Neural progenitor cell (in vitro differentiated cells): ENCODE measurements at regions not wholly inside any gene's neighbourhood (a gene's known extent, or its start where the extent isn't known, plus 50 kb on each side); places are given as distances from the start of the nearest gene placed in this dataset.
"Not testable (repeated sequence)": the region's sequence is repeated elsewhere in the genome, so short reads cannot be mapped to it uniquely, and the experiment has no call there.

Source experiments
- DNase-seq: peaks from one replicate; pipeline ENCODE4 v3.0.0-alpha.2; 2016; ENCODE audit warnings: low spot score
- H2AFZ ChIP-seq: fragments of 200-600 bp; sonication (generic); replicated peaks from 2 replicates; pipeline ENCODE4 v1.6.1; 2016; ENCODE audit warnings: antibody characterized with exemption
- H3F3A ChIP-seq: fragments of 200-600 bp; sonication (generic); 2 replicates; pipeline ENCODE4 v1.6.1; 2016; ENCODE audit warnings: antibody characterized with exemption, low read depth
- H3K27ac ChIP-seq: fragments of 200-600 bp; sonication (generic); 2 replicates; pipeline ENCODE4 v1.5.1; 2016; ENCODE audit warnings: mild to moderate bottlenecking
- H3K27me3 ChIP-seq: fragments of 200-600 bp; sonication (generic); 2 replicates; pipeline ENCODE4 v1.6.1; 2016; ENCODE audit warnings: mild to moderate bottlenecking, moderate library complexity
- H3K36me3 ChIP-seq: fragments of 200-600 bp; sonication (generic); 2 replicates; pipeline ENCODE4 v1.5.1; 2016
- H3K4me1 ChIP-seq: fragments of 200-600 bp; sonication (generic); 2 replicates; pipeline ENCODE4 v1.6.1; 2016; ENCODE audit warnings: mixed run types
- H3K4me2 ChIP-seq: fragments of 200-600 bp; sonication (generic); 2 replicates; pipeline ENCODE4 v1.6.1; 2016
- H3K4me3 ChIP-seq: fragments of 200-600 bp; sonication (generic); 2 replicates; pipeline ENCODE4 v1.5.1; 2016
- H3K79me2 ChIP-seq: fragments of 200-600 bp; sonication (generic); 2 replicates; pipeline ENCODE4 v1.6.1; 2016; ENCODE audit warnings: low read depth
- H3K9ac ChIP-seq: fragments of 200-600 bp; sonication (generic); 2 replicates; pipeline ENCODE4 v1.6.1; 2016
- H3K9me3 ChIP-seq: fragments of 200-600 bp; sonication (generic); 2 replicates; pipeline ENCODE4 v1.5.1; 2016; ENCODE audit warnings: low read depth
- H4K20me1 ChIP-seq: fragments of 200-600 bp; sonication (generic); 2 replicates; pipeline ENCODE4 v1.6.1; 2016; ENCODE audit warnings: low read depth
- H3K27ac Mint-ChIP-seq: 3 replicates; pipeline ENCODE4 v1.8.0; 2021; ENCODE audit warnings: mixed read lengths
- H3K27me3 Mint-ChIP-seq: 2 replicates; pipeline ENCODE4 v1.8.0; 2022; ENCODE audit warnings: low read depth, mild to moderate bottlenecking, inconsistent platforms, moderate library complexity, mixed read lengths; ENCODE audit not compliant: insufficient read depth
- H3K36me3 Mint-ChIP-seq: 3 replicates; pipeline ENCODE4 v1.8.0; 2021; ENCODE audit warnings: mixed read lengths
- H3K4me1 Mint-ChIP-seq: 3 replicates; pipeline ENCODE4 v1.8.0; 2021; ENCODE audit warnings: mixed read lengths
- H3K4me3 Mint-ChIP-seq: 3 replicates; pipeline ENCODE4 v1.8.0; 2021; ENCODE audit warnings: mild to moderate bottlenecking, moderate library complexity, mixed read lengths
- H3K9me3 Mint-ChIP-seq: 3 replicates; pipeline ENCODE4 v1.8.0; 2020; ENCODE audit warnings: mixed read lengths
- EZH2 ChIP-seq: fragments of 200-600 bp; sonication (generic); IDR thresholded peaks from 2 replicates; pipeline ENCODE4 v1.6.1; 2017; ENCODE audit warnings: antibody characterized with exemption, mild to moderate bottlenecking, moderate library complexity
- EZH2phosphoT487 ChIP-seq: fragments of 200-600 bp; sonication (generic); IDR thresholded peaks from 2 replicates; pipeline ENCODE4 v1.6.1; 2017; ENCODE audit warnings: antibody characterized with exemption
- TF ChIP-seq, protein P1 (sequence below): fragments of 200-600 bp; sonication (generic); IDR thresholded peaks from 2 replicates; pipeline ENCODE4 v1.5.1; 2017; ENCODE audit warnings: antibody characterized with exemption, mild to moderate bottlenecking

DNA sequence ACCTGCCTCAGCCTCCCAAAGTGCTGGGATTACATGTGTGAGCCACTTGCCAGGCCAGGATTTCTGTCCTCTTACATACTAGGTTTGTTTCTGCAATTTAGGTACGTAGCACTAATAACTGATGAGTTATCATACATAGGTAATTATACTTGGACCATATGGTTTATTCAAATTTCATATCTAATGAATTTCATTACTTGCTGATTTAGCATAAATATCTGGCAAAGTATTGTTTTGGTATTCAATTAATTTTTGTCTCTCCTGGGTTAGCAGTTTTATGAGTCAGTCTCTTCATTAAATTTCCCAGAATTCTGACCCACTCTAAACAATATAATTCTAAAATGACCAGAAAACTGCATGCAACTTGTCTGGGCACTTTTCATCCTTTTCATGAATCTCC lies 2146.5 kb downstream of the TP53TG3F start:
- Histone ChIP-seq H3K4me2 (no peak overlapping the region), H3K4me1 (no peaks in the 10 kb centered on the region), H3K79me2 (no peaks in the 10 kb centered on the region), H3F3A (no peaks in the 10 kb centered on the region), H3K27me3 (no peaks in the 10 kb centered on the region), H3K9ac (no peak overlapping the region), H2AFZ (no peak overlapping the region), H3K9me3 (peaks cover 23% of the 10 kb centered on the region), H3K36me3 (no peaks in the 10 kb centered on the region), H4K20me1 (no peaks in the 10 kb centered on the region), H3K4me3 (no peak overlapping the region), H3K27ac (no peak overlapping the region)
- no peak for DNase-seq
- H3K27ac Mint-ChIP-seq: no peak overlapping the region
- H3K9me3 Mint-ChIP-seq: peaks cover 12% of the 10 kb centered on the region
- TF ChIP-seq EZH2: no peak
- H3K4me1 Mint-ChIP-seq: no peaks in the 10 kb centered on the region
- H3K27me3 Mint-ChIP-seq: no peaks in the 10 kb centered on the region
- no peak overlapping the region for H3K4me3 Mint-ChIP-seq
- H3K36me3 Mint-ChIP-seq: no peaks in the 10 kb centered on the region

DNA sequence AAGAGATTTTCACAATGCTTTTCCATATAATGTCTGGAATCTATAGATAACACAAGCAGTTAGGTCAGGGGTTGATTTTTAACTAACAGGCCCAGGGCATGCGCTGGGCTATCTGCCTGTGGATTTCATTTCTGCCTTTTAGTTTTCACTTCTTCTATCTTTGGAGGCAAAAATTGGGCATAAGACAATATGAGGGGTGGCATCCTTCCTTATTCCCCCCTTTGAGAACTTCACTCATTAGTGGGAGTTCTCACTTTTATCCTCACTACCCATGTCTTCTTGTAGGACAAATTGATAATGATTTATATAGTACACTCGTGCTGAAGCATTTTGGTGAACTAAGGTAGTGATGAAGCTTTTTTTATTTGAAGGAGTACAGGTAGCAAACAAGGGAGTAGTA lies 2155.5 kb downstream of the TP53TG3F start:
- peaks cover 32% of the 10 kb centered on the region for H3K9me3 Mint-ChIP-seq
- not testable (repeated sequence) for H3K27ac Mint-ChIP-seq, H4K20me1 ChIP-seq, H3K27me3 Mint-ChIP-seq, H3K9ac ChIP-seq, H3K36me3 Mint-ChIP-seq, H3K27ac ChIP-seq, H3K79me2 ChIP-seq, DNase-seq, H3K4me1 Mint-ChIP-seq, H3K4me3 Mint-ChIP-seq, H2AFZ ChIP-seq, H3F3A ChIP-seq, H3K4me3 ChIP-seq, H3K36me3 ChIP-seq, H3K4me2 ChIP-seq, H3K9me3 ChIP-seq, H3K4me1 ChIP-seq, H3K27me3 ChIP-seq

DNA sequence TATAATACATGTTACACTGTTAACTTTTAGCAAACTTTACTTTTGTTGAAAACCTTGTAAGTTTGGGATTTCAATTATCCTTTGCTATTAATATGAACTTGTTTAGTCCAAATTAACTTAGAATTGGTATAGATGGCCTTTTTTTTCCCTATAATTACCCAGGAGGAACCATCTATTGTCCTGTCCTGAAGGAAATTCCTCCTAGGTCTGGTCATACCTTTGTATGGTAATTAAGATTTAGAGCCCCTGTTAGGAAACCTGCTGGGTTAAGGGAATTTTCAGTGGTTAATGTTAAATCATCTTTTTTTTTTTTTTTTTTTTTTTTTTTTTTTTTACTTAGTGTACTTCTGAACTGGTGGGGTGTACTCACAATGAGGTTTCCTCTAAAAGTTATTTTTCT lies 2159.8 kb downstream of the TP53TG3F start:
- H3K4me2 ChIP-seq, H3K36me3 ChIP-seq, H2AFZ ChIP-seq, H3K4me1 ChIP-seq, H4K20me1 ChIP-seq, H3K4me3 Mint-ChIP-seq, DNase-seq, H3K27ac ChIP-seq, H3K4me3 ChIP-seq, H3K79me2 ChIP-seq, H3K9me3 ChIP-seq, H3K36me3 Mint-ChIP-seq, H3K27me3 Mint-ChIP-seq, H3K4me1 Mint-ChIP-seq, H3F3A ChIP-seq, H3K27me3 ChIP-seq, H3K9ac ChIP-seq, H3K27ac Mint-ChIP-seq: not testable (repeated sequence)
- H3K9me3 Mint-ChIP-seq: peaks cover 47% of the 10 kb centered on the region

DNA sequence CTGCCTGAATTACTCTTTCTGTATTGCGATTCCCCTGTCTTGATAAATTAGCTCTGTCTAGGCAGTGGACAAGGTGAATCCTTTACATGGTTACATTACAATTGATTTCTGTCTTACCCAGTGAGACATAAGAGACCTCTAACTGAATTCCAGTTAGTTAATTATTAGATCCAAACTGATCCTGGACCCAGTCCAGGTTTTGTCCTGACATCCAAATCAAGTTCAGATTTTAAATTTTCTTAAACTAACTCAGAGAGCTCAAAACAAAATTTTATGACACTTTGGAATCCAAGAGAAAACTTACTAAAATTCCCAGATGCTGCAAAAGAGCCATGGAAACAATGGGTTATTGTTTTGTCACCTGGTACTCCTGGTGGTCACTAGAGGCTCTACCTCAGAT lies 2166.6 kb downstream of the TP53TG3F start:
- Histone ChIP-seq H3K36me3 (no peaks in the 10 kb centered on the region), H3K79me2 (no peaks in the 10 kb centered on the region), H3K4me1 (no peaks in the 10 kb centered on the region), H3K9me3 (peaks cover 24% of the 10 kb centered on the region), H3K9ac (no peak overlapping the region), H3K27me3 (no peaks in the 10 kb centered on the region), H3F3A (no peaks in the 10 kb centered on the region), H3K4me3 (no peak overlapping the region), H3K4me2 (no peak overlapping the region), H4K20me1 (no peaks in the 10 kb centered on the region), H2AFZ (no peak overlapping the region), H3K27ac (no peak overlapping the region)
- H3K36me3 Mint-ChIP-seq: no peaks in the 10 kb centered on the region
- no peak for DNase-seq
- H3K27ac Mint-ChIP-seq: no peak overlapping the region
- no peak overlapping the region for H3K4me3 Mint-ChIP-seq
- peaks cover 5% of the 10 kb centered on the region for H3K27me3 Mint-ChIP-seq
- TF ChIP-seq, protein P1, sequence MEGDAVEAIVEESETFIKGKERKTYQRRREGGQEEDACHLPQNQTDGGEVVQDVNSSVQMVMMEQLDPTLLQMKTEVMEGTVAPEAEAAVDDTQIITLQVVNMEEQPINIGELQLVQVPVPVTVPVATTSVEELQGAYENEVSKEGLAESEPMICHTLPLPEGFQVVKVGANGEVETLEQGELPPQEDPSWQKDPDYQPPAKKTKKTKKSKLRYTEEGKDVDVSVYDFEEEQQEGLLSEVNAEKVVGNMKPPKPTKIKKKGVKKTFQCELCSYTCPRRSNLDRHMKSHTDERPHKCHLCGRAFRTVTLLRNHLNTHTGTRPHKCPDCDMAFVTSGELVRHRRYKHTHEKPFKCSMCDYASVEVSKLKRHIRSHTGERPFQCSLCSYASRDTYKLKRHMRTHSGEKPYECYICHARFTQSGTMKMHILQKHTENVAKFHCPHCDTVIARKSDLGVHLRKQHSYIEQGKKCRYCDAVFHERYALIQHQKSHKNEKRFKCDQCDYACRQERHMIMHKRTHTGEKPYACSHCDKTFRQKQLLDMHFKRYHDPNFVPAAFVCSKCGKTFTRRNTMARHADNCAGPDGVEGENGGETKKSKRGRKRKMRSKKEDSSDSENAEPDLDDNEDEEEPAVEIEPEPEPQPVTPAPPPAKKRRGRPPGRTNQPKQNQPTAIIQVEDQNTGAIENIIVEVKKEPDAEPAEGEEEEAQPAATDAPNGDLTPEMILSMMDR: no peak
- no peak for TF ChIP-seq EZH2phosphoT487
- no peak for TF ChIP-seq EZH2
- H3K4me1 Mint-ChIP-seq: no peaks in the 10 kb centered on the region
- peaks cover 27% of the 10 kb centered on the region for H3K9me3 Mint-ChIP-seq

DNA sequence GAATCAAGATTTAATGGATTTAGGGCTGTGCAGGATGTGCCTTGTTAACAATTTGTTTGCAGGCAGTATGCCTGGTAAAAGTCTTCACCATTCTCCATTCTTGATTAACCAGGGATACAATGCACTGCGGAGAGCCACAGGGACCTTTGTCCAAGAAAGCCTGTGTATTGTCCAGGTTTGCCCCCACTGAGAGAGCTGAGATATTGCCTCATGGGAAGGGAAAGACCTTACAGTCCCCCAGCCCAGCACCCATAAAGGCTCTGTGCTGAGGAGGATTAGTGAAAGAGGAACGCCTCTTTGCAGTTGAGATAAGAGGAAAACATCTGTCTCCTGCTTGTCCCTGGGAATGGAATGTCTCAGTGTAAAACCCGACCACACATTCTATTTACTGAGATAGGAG lies 2169.6 kb downstream of the TP53TG3F start:
- Mint-ChIP-seq H3K36me3 (no peaks in the 10 kb centered on the region), H3K9me3 (peaks cover 27% of the 10 kb centered on the region), H3K27me3 (peaks cover 2% of the 10 kb centered on the region), H3K27ac (no peak overlapping the region), H3K4me1 (no peaks in the 10 kb centered on the region), H3K4me3 (no peak overlapping the region)
- H3K9me3 ChIP-seq: peaks cover 31% of the 10 kb centered on the region
- no peak overlapping the region for H3K4me2 ChIP-seq
- no peak overlapping the region for H3K9ac ChIP-seq
- H3K36me3 ChIP-seq: no peaks in the 10 kb centered on the region
- H3K79me2 ChIP-seq: no peaks in the 10 kb centered on the region
- H2AFZ ChIP-seq: no peak overlapping the region
- H3K4me3 ChIP-seq: no peak overlapping the region
- no peaks in the 10 kb centered on the region for H3K27me3 ChIP-seq
- no peak for DNase-seq
- H3F3A ChIP-seq: no peaks in the 10 kb centered on the region
- H3K27ac ChIP-seq: no peak overlapping the region
- TF ChIP-seq EZH2phosphoT487: no peak
- TF ChIP-seq EZH2: no peak
- TF ChIP-seq, protein P1: no peak
- H3K4me1 ChIP-seq: no peaks in the 10 kb centered on the region
- no peaks in the 10 kb centered on the region for H4K20me1 ChIP-seq
